ENCODE measurements at regions not wholly inside any gene's neighbourhood (a gene's known extent, or its start where the extent isn't known, plus 50 kb on each side); places are given as distances from the start of the nearest gene placed in this dataset.

- Histone ChIP-seq H3K27me3 (ENCODE audit: low read length) (no peaks in the 10 kb centered on the region), H2AFZ (ENCODE audit: low read length) (no peak overlapping the region), H3K79me2 (ENCODE audit: low read length) (no peaks in the 10 kb centered on the region), H3K27ac (ENCODE audit: low read length) (no peak overlapping the region), H4K20me1 (ENCODE audit: insufficient read depth, low read depth, low read length) (no peaks in the 10 kb centered on the region), H3K36me3 (ENCODE audit: insufficient read depth, low read length) (no peaks in the 10 kb centered on the region), H3K9me3 (ENCODE audit: low read length) (no peaks in the 10 kb centered on the region), H3K9me2 (replicated peaks; ENCODE audit: insufficient read depth, low read length) (no peaks in the 10 kb centered on the region), H3K9ac (ENCODE audit: low read length) (no peak overlapping the region), H3K4me3 (ENCODE audit: low read length) (no peak overlapping the region), H3K4me2 (ENCODE audit: low read depth, low read length, poor library complexity, severe bottlenecking) (no peak overlapping the region), H3K4me1 (ENCODE audit: low read length) (no peaks in the 10 kb centered on the region)
- DNase-seq, result no peak
These were observed 879.2 kb downstream of the AACS start for GRCh38 chr12:125944446-125944845.

- no peaks in the 10 kb centered on the region for H3K9me3 ChIP-seq (ENCODE audit: low read length)
- no peaks in the 10 kb centered on the region for H4K20me1 ChIP-seq (ENCODE audit: insufficient read depth, low read depth, low read length)
- H3K36me3 ChIP-seq (ENCODE audit: insufficient read depth, low read length), result no peaks in the 10 kb centered on the region
- H3K27me3 ChIP-seq (ENCODE audit: low read length), result no peaks in the 10 kb centered on the region
- no peaks in the 10 kb centered on the region for H3K9me2 ChIP-seq (replicated peaks; ENCODE audit: insufficient read depth, low read length)
- H3K4me1 ChIP-seq (ENCODE audit: low read length), result no peaks in the 10 kb centered on the region
- no peak overlapping the region for H3K9ac ChIP-seq (ENCODE audit: low read length)
- H2AFZ ChIP-seq (ENCODE audit: low read length), result no peak overlapping the region
- DNase-seq, result no peak
- no peaks in the 10 kb centered on the region for H3K79me2 ChIP-seq (ENCODE audit: low read length)
- no peak overlapping the region for H3K4me2 ChIP-seq (ENCODE audit: low read depth, low read length, poor library complexity, severe bottlenecking)
- H3K4me3 ChIP-seq (ENCODE audit: low read length), result no peak overlapping the region
- no peak overlapping the region for H3K27ac ChIP-seq (ENCODE audit: low read length)
These were observed 884.2 kb downstream of the AACS start for GRCh38 chr12:125949471-125949870.

GRCh38 chr12:125954362-125954761, 889.1 kb downstream of the AACS start:
- DNase-seq, result no peak
- Histone ChIP-seq H3K4me2 (ENCODE audit: low read depth, low read length, poor library complexity, severe bottlenecking) (no peak overlapping the region), H4K20me1 (ENCODE audit: insufficient read depth, low read depth, low read length) (no peaks in the 10 kb centered on the region), H3K9ac (ENCODE audit: low read length) (no peak overlapping the region), H3K4me3 (ENCODE audit: low read length) (no peak overlapping the region), H3K27ac (ENCODE audit: low read length) (no peak overlapping the region), H3K79me2 (ENCODE audit: low read length) (no peaks in the 10 kb centered on the region), H3K27me3 (ENCODE audit: low read length) (no peaks in the 10 kb centered on the region), H3K9me2 (replicated peaks; ENCODE audit: insufficient read depth, low read length) (no peaks in the 10 kb centered on the region), H3K4me1 (ENCODE audit: low read length) (no peaks in the 10 kb centered on the region), H2AFZ (ENCODE audit: low read length) (no peak overlapping the region), H3K9me3 (ENCODE audit: low read length) (no peaks in the 10 kb centered on the region), H3K36me3 (ENCODE audit: insufficient read depth, low read length) (no peaks in the 10 kb centered on the region; the same call in 1 of the 2 replicates)

GRCh38 chr12:125956186-125956585, 891.0 kb downstream of the AACS start:
- no peak overlapping the region for H2AFZ ChIP-seq (ENCODE audit: low read length)
- H3K27me3 ChIP-seq (ENCODE audit: low read length), result no peaks in the 10 kb centered on the region
- H3K9me2 ChIP-seq (replicated peaks; ENCODE audit: insufficient read depth, low read length), result no peaks in the 10 kb centered on the region
- no peak overlapping the region for H3K4me3 ChIP-seq (ENCODE audit: low read length)
- no peak for DNase-seq
- H3K27ac ChIP-seq (ENCODE audit: low read length), result no peak overlapping the region
- H3K79me2 ChIP-seq (ENCODE audit: low read length), result no peaks in the 10 kb centered on the region
- no peaks in the 10 kb centered on the region; the same call in 1 of the 2 replicates for H3K36me3 ChIP-seq (ENCODE audit: insufficient read depth, low read length)
- no peaks in the 10 kb centered on the region for H4K20me1 ChIP-seq (ENCODE audit: insufficient read depth, low read depth, low read length)
- H3K4me2 ChIP-seq (ENCODE audit: low read depth, low read length, poor library complexity, severe bottlenecking), result no peak overlapping the region
- no peaks in the 10 kb centered on the region for H3K9me3 ChIP-seq (ENCODE audit: low read length)
- no peak overlapping the region for H3K9ac ChIP-seq (ENCODE audit: low read length)
- H3K4me1 ChIP-seq (ENCODE audit: low read length), result no peaks in the 10 kb centered on the region

GRCh38 chr12:125966641-125967040, 901.4 kb downstream of the AACS start:
- Histone ChIP-seq H3K27ac (ENCODE audit: low read length) (no peak overlapping the region), H4K20me1 (ENCODE audit: insufficient read depth, low read depth, low read length) (no peaks in the 10 kb centered on the region), H3K4me1 (ENCODE audit: low read length) (no peaks in the 10 kb centered on the region), H3K79me2 (ENCODE audit: low read length) (no peaks in the 10 kb centered on the region), H3K4me2 (ENCODE audit: low read depth, low read length, poor library complexity, severe bottlenecking) (no peak overlapping the region), H3K36me3 (ENCODE audit: insufficient read depth, low read length) (no peaks in the 10 kb centered on the region), H3K9ac (ENCODE audit: low read length) (no peak overlapping the region), H3K9me3 (ENCODE audit: low read length) (no peaks in the 10 kb centered on the region), H3K27me3 (ENCODE audit: low read length) (no peaks in the 10 kb centered on the region), H3K4me3 (ENCODE audit: low read length) (no peak overlapping the region), H3K9me2 (replicated peaks; ENCODE audit: insufficient read depth, low read length) (no peaks in the 10 kb centered on the region), H2AFZ (ENCODE audit: low read length) (no peak overlapping the region)
- no peak for DNase-seq

GRCh38 chr12:125968413-125968812, 903.2 kb downstream of the AACS start:
- Histone ChIP-seq H2AFZ (ENCODE audit: low read length) (no peak overlapping the region), H4K20me1 (ENCODE audit: insufficient read depth, low read depth, low read length) (no peaks in the 10 kb centered on the region), H3K36me3 (ENCODE audit: insufficient read depth, low read length) (no peaks in the 10 kb centered on the region), H3K27me3 (ENCODE audit: low read length) (no peaks in the 10 kb centered on the region), H3K9ac (ENCODE audit: low read length) (no peak overlapping the region), H3K9me2 (replicated peaks; ENCODE audit: insufficient read depth, low read length) (no peaks in the 10 kb centered on the region), H3K9me3 (ENCODE audit: low read length) (no peaks in the 10 kb centered on the region), H3K4me1 (ENCODE audit: low read length) (no peaks in the 10 kb centered on the region), H3K27ac (ENCODE audit: low read length) (no peak overlapping the region), H3K79me2 (ENCODE audit: low read length) (no peaks in the 10 kb centered on the region), H3K4me3 (ENCODE audit: low read length) (no peak overlapping the region), H3K4me2 (ENCODE audit: low read depth, low read length, poor library complexity, severe bottlenecking) (no peak overlapping the region)
- DNase-seq, result no peak

GRCh38 chr12:125971981-125972380, 906.7 kb downstream of the AACS start:
- no peak for DNase-seq
- Histone ChIP-seq H3K79me2 (ENCODE audit: low read length) (no peaks in the 10 kb centered on the region), H4K20me1 (ENCODE audit: insufficient read depth, low read depth, low read length) (no peaks in the 10 kb centered on the region), H3K9me3 (ENCODE audit: low read length) (no peaks in the 10 kb centered on the region), H3K4me1 (ENCODE audit: low read length) (no peaks in the 10 kb centered on the region), H3K27me3 (ENCODE audit: low read length) (no peaks in the 10 kb centered on the region), H3K4me3 (ENCODE audit: low read length) (no peak overlapping the region), H2AFZ (ENCODE audit: low read length) (no peak overlapping the region), H3K4me2 (ENCODE audit: low read depth, low read length, poor library complexity, severe bottlenecking) (no peak overlapping the region), H3K36me3 (ENCODE audit: insufficient read depth, low read length) (no peaks in the 10 kb centered on the region), H3K9ac (ENCODE audit: low read length) (no peak overlapping the region), H3K27ac (ENCODE audit: low read length) (no peak overlapping the region), H3K9me2 (replicated peaks; ENCODE audit: insufficient read depth, low read length) (no peaks in the 10 kb centered on the region)

GRCh38 chr12:125978286-125978685, 913.1 kb downstream of the AACS start:
- Histone ChIP-seq H3K4me3 (ENCODE audit: low read length) (no peak overlapping the region), H3K9me3 (ENCODE audit: low read length) (no peaks in the 10 kb centered on the region), H3K27ac (ENCODE audit: low read length) (no peak overlapping the region), H3K79me2 (ENCODE audit: low read length) (no peaks in the 10 kb centered on the region), H3K9me2 (replicated peaks; ENCODE audit: insufficient read depth, low read length) (no peaks in the 10 kb centered on the region), H2AFZ (ENCODE audit: low read length) (no peak overlapping the region), H4K20me1 (ENCODE audit: insufficient read depth, low read depth, low read length) (no peaks in the 10 kb centered on the region), H3K9ac (ENCODE audit: low read length) (no peak overlapping the region), H3K4me1 (ENCODE audit: low read length) (no peaks in the 10 kb centered on the region), H3K27me3 (ENCODE audit: low read length) (no peaks in the 10 kb centered on the region), H3K4me2 (ENCODE audit: low read depth, low read length, poor library complexity, severe bottlenecking) (no peak overlapping the region), H3K36me3 (ENCODE audit: insufficient read depth, low read length) (no peaks in the 10 kb centered on the region)
- no peak for DNase-seq
